A549 (cell line): ENCODE measurements at regions not wholly inside any gene's neighbourhood (a gene's known extent, or its start where the extent isn't known, plus 50 kb on each side); places are given as distances from the start of the nearest gene placed in this dataset.

Experiments used
- ATAC-seq, 2 experiments: fragments of 200-7000 bp in 1 of 2; fragments of >200 bp in 1 of 2; cut with Nextera tagmentation in 1 of 2; cut with Tn5 transposase in 1 of 2; 3 replicates each; pipeline versions ENCODE4 v1.8.0 to v1.9.1; 2018 to 2020; ENCODE audit warnings: mild to moderate bottlenecking in 1 of 2, moderate library complexity in 1 of 2
- CTCF ChIA-PET: fragments of 300-600 bp; sonication (Branson Sonifier 250); formaldehyde crosslinking; extraction: SDS; loops from one replicate; lab custom pipeline; 2021; ENCODE audit warnings: antibody characterized with exemption, inconsistent platforms; lab: Yijun Ruan, JAX
- POLR2A ChIA-PET: fragments of 350-600 bp; formaldehyde crosslinking; extraction: SDS; loops from one replicate; lab custom pipeline; 2021; ENCODE audit warnings: antibody characterized with exemption, inconsistent platforms; lab: Yijun Ruan, JAX
- DNase-seq, 2 experiments: peaks; one replicate each; pipeline versions ENCODE4 v3.0.0 to v3.0.0-alpha.2; 2011 to 2016; ENCODE audit warnings: low read depth in 1 of 2, low spot score in 1 of 2
- FAIRE-seq: peaks from 2 replicates; lab custom pipeline; 2011; peaks lifted over from hg19 to GRCh38; lab: Jason Lieb, UNC
- H3K27ac ChIP-seq, 2 experiments: fragments of >200 bp; sonication (Bioruptor Twin); formaldehyde crosslinking; 3 replicates each; pipeline ENCODE4 v1.5.1; 2016 to 2017
- H3K4me1 ChIP-seq: fragments of >200 bp; sonication (Bioruptor Twin); formaldehyde crosslinking; 3 replicates; pipeline ENCODE4 v1.6.1; 2016
- H3K4me2 ChIP-seq: fragments of >200 bp; sonication (Bioruptor Twin); formaldehyde crosslinking; 3 replicates; pipeline ENCODE4 v1.6.1; 2016
- H3K4me3 ChIP-seq: fragments of >200 bp; sonication (Bioruptor Twin); formaldehyde crosslinking; 3 replicates; pipeline ENCODE4 v1.5.1; 2016
- H3K9me3 ChIP-seq: fragments of >200 bp; sonication (Bioruptor Twin); formaldehyde crosslinking; 3 replicates; pipeline ENCODE4 v1.6.1; 2016
- CBX2 ChIP-seq: fragments of 200-600 bp; sonication (generic); IDR thresholded peaks from 2 replicates; pipeline ENCODE4 v1.6.1; 2016; ENCODE audit warnings: low read depth, mild to moderate bottlenecking, borderline replicate concordance
- CBX8 ChIP-seq: fragments of 200-600 bp; sonication (generic); IDR thresholded peaks from 2 replicates; pipeline ENCODE4 v1.6.1; 2016
- CEBPB ChIP-seq, 2 experiments: fragments of >200 bp in 1 of 2; sonication (Bioruptor Twin) in 1 of 2; formaldehyde crosslinking in 1 of 2; IDR thresholded peaks; 2 replicates each; pipeline ENCODE4 v1.6.1; 2012 to 2016
- CHD2 ChIP-seq: fragments of 150-350 bp; IDR thresholded peaks from 2 replicates; pipeline ENCODE4 v1.6.1; 2014; ENCODE audit warnings: low read length; ENCODE audit not compliant: partially characterized antibody
- CTCF ChIP-seq: fragments of >200 bp; sonication (Bioruptor Twin); formaldehyde crosslinking; IDR thresholded peaks from 3 replicates; pipeline ENCODE4 v1.5.1; 2016
- FOXS1 ChIP-seq: fragments of 250-450 bp; sonication (Bioruptor Pico); IDR thresholded peaks from 2 replicates; pipeline ENCODE4 v1.5.0; 2020; ENCODE audit warnings: mild to moderate bottlenecking, moderate library complexity
- GATA3 ChIP-seq: IDR thresholded peaks from 2 replicates; pipeline ENCODE4 v1.6.1; 2012; ENCODE audit warnings: borderline replicate concordance
- HDAC2 ChIP-seq: fragments of 200-600 bp; sonication (generic); IDR thresholded peaks from 2 replicates; pipeline ENCODE4 v1.6.1; 2016
- HEYL ChIP-seq: fragments of 250-450 bp; sonication (Bioruptor Pico); IDR thresholded peaks from 2 replicates; pipeline ENCODE4 v1.8.0; 2021; ENCODE audit warnings: mild to moderate bottlenecking, moderate library complexity
- HOXA7 ChIP-seq: fragments of 250-450 bp; sonication (Bioruptor Pico); IDR thresholded peaks from 2 replicates; pipeline ENCODE4 v1.5.0; 2020; ENCODE audit warnings: mild to moderate bottlenecking, moderate library complexity
- HOXB13 ChIP-seq: fragments of 250-450 bp; sonication (Bioruptor Pico); IDR thresholded peaks from 2 replicates; pipeline ENCODE4 v1.5.0; 2020; ENCODE audit warnings: low read depth, mild to moderate bottlenecking, moderate library complexity
- JUN ChIP-seq, 2 experiments: fragments of >200 bp; sonication (Bioruptor Twin); formaldehyde crosslinking; IDR thresholded peaks; 2 replicates in 1 of 2; 3 replicates in 1 of 2; pipeline ENCODE4 v1.6.1; 2016 to 2017
- MAX ChIP-seq: IDR thresholded peaks from 2 replicates; pipeline ENCODE4 v1.6.1; 2012
- MAZ ChIP-seq: fragments of 150-350 bp; IDR thresholded peaks from 2 replicates; pipeline ENCODE4 v1.6.1; 2014; ENCODE audit warnings: antibody characterized with exemption, low read depth, low read length, borderline replicate concordance
- MYC ChIP-seq: IDR thresholded peaks from 2 replicates; pipeline ENCODE4 v1.6.1; 2012; ENCODE audit warnings: mild to moderate bottlenecking, inconsistent platforms, low read length, improper control_type of control experiment, borderline replicate concordance
- NFE2L2 ChIP-seq: fragments of 150-350 bp; conservative IDR thresholded peaks from 2 replicates; pipeline ENCODE4 v1.6.1; 2014; ENCODE audit warnings: low read length
- PBX3 ChIP-seq: IDR thresholded peaks from 2 replicates; pipeline ENCODE4 v1.6.1; 2012
- PHF8 ChIP-seq: fragments of 200-600 bp; sonication (generic); IDR thresholded peaks from 2 replicates; pipeline ENCODE4 v1.6.1; 2016; ENCODE audit warnings: low read depth, mild to moderate bottlenecking, antibody characterized with exemption, moderate library complexity, borderline replicate concordance
- POLR2AphosphoS2 ChIP-seq: conservative IDR thresholded peaks from 2 replicates; pipeline ENCODE4 v1.6.1; 2012; ENCODE audit warnings: low read length, improper control_type of control experiment, inconsistent platforms
- RAD21 ChIP-seq, 2 experiments: fragments of >200 bp in 1 of 2; sonication (Bioruptor Twin) in 1 of 2; formaldehyde crosslinking in 1 of 2; IDR thresholded peaks in 1 of 2; conservative IDR thresholded peaks in 1 of 2; 2 replicates in 1 of 2; 3 replicates in 1 of 2; pipeline ENCODE4 v1.6.1; 2012 to 2018; ENCODE audit warnings: inconsistent platforms in 1 of 2
- REST ChIP-seq: fragments of 200-600 bp; sonication (generic); IDR thresholded peaks from 2 replicates; pipeline ENCODE4 v1.6.1; 2016; ENCODE audit warnings: antibody characterized with exemption, mild to moderate bottlenecking, moderate library complexity
- SMC3 ChIP-seq: fragments of >200 bp; sonication (Bioruptor Twin); formaldehyde crosslinking; IDR thresholded peaks from 3 replicates; pipeline ENCODE4 v1.6.1; 2018; ENCODE audit warnings: inconsistent platforms
- TFCP2L1 ChIP-seq: fragments of 250-450 bp; sonication (Bioruptor Pico); IDR thresholded peaks from 2 replicates; pipeline ENCODE4 v1.5.0; 2021; ENCODE audit warnings: mild to moderate bottlenecking
- TP53 ChIP-seq: fragments of 250-450 bp; sonication (Bioruptor Pico); IDR thresholded peaks from 2 replicates; pipeline ENCODE4 v1.5.0; 2021; ENCODE audit warnings: mild to moderate bottlenecking, moderate library complexity
- ZC3H11A ChIP-seq: fragments of 450-650 bp; IDR thresholded peaks from 2 replicates; pipeline ENCODE4 v1.6.1; 2014; ENCODE audit warnings: antibody characterized with exemption, mild to moderate bottlenecking
- ZFP36 ChIP-seq: fragments of 450-650 bp; IDR thresholded peaks from 2 replicates; pipeline ENCODE4 v1.6.1; 2014; ENCODE audit warnings: borderline replicate concordance; ENCODE audit not compliant: partially characterized antibody
- ZSCAN20 ChIP-seq: fragments of 250-450 bp; sonication (Bioruptor Pico); IDR thresholded peaks from 2 replicates; pipeline ENCODE4 v1.8.0; 2022; ENCODE audit warnings: mild to moderate bottlenecking, moderate library complexity
- WGBS: methylation state at CpG from one replicate; pipeline ENCODE4 v1.1.6; 2017; ENCODE audit errors: missing lambda C conversion rate; 5-methylcytosine and 5-hydroxymethylcytosine counted together

- Histone ChIP-seq H3K9me3 (no peaks in the 10 kb centered on the region), H3K4me1 (no peaks in the 10 kb centered on the region), H3K4me2 (no peak overlapping the region), H3K27ac (no peak overlapping the region), H3K4me3 (no peak overlapping the region)
- POLR2A ChIA-PET = no interaction called here
- TF ChIP-seq GATA3 (no peak), ZFP36 (no peak), SMC3 (no peak), HDAC2 (no peak), POLR2AphosphoS2 (no peak), PBX3 (no peak), ZC3H11A (no peak), MYC (no peak), PHF8 (no peak)
- FAIRE-seq (no peak), ATAC-seq (no peak), DNase-seq (no peak)
- CTCF ChIA-PET = interaction anchor here (0.7 to 2.7 kb wide), 2 partner anchors 9 to 13 kb away, joined by 3 to 9 read pairs; no protein-coding TSS in a partner anchor
- 10% methylated on average over 4 of the region's 5 CpGs for WGBS
Observed at GRCh38 chr5:2208239-2208544, 325.5 kb upstream of the IRX4 start.

- peak; percentile 88 to 93 for ATAC-seq
- Histone ChIP-seq H3K4me1 (no peaks in the 10 kb centered on the region), H3K27ac (no peak overlapping the region), H3K4me2 (no peak overlapping the region), H3K9me3 (no peaks in the 10 kb centered on the region), H3K4me3 (no peak overlapping the region)
- no peak for FAIRE-seq
- CTCF ChIA-PET = interaction anchor here (0.7 to 2.7 kb wide), 2 partner anchors 8 to 13 kb away, joined by 3 to 9 read pairs; no protein-coding TSS in a partner anchor
- peak; percentile 34 to 35 for DNase-seq
- peak; percentile 34 to 52; a peak in 3 of 5 replicates for TF ChIP-seq RAD21 (conservative IDR thresholded peaks at IDR 0.05 in 1 of 2, IDR thresholded peaks at IDR 0.05 in 1 of 2)
- no peak for TF ChIP-seq NFE2L2
- no peak for TF ChIP-seq MAX
- no peak for TF ChIP-seq CHD2
- no peak for TF ChIP-seq TFCP2L1 (CRISPR knock-in tag)
- no peak for TF ChIP-seq MAZ
- TF ChIP-seq CBX2 = no peak
- TF ChIP-seq SMC3 = peak; percentile 33; the same call in 1 of the 3 replicates
- no peak for TF ChIP-seq HOXB13 (CRISPR knock-in tag)
- TF ChIP-seq ZSCAN20 (CRISPR knock-in tag) = no peak
- TF ChIP-seq CEBPB (IDR thresholded peaks at IDR 0.05) = no peak
- no peak for TF ChIP-seq TP53 (CRISPR knock-in tag)
- no peak for TF ChIP-seq HEYL (CRISPR knock-in tag)
- TF ChIP-seq CTCF = peak; percentile 29; the same call in 1 of the 3 replicates
- POLR2A ChIA-PET = no interaction called here
- WGBS = 34% methylated on average over 14 of the region's 25 CpGs
Observed at GRCh38 chr5:2207416-2208238, 324.9 kb upstream of the IRX4 start.

- Histone ChIP-seq H3K27ac (no peak overlapping the region), H3K4me1 (no peaks in the 10 kb centered on the region), H3K4me3 (no peak overlapping the region), H3K9me3 (no peaks in the 10 kb centered on the region), H3K4me2 (no peak overlapping the region)
- 37% methylated on average over 6 of the region's 6 CpGs for WGBS
- DNase-seq (no peak), ATAC-seq (no peak), FAIRE-seq (no peak)
- CTCF ChIA-PET = interaction anchor here (0.9 to 2.7 kb wide), 2 partner anchors 14 to 454 kb away, joined by 3 to 9 read pairs; no protein-coding TSS in a partner anchor
- POLR2A ChIA-PET = no interaction called here
- TF ChIP-seq JUN (IDR thresholded peaks at IDR 0.05) (no peak), CTCF (no peak), SMC3 (no peak), REST (no peak), CBX8 (no peak), NFE2L2 (no peak), FOXS1 (CRISPR knock-in tag) (no peak), HOXA7 (no peak)
Observed at GRCh38 chr5:2207109-2207399, 324.3 kb upstream of the IRX4 start.
